GM23338 (cell line): ENCODE measurements at regions not wholly inside any gene's neighbourhood (a gene's known extent, or its start where the extent isn't known, plus 50 kb on each side); places are given as distances from the start of the nearest gene placed in this dataset.

Source experiments
- ATAC-seq: fragments of 200-7000 bp; cut with Tn5 transposase; 3 replicates; pipeline ENCODE4 v1.9.1; 2020
- DNase-seq: peaks from one replicate; pipeline ENCODE4 v3.0.0-alpha.2; 2015; ENCODE audit warnings: low spot score
- H2AFZ ChIP-seq: fragments of 200-600 bp; sonication (generic); 2 replicates; pipeline ENCODE4 v1.8.0; 2016; ENCODE audit warnings: antibody characterized with exemption, mild to moderate bottlenecking, moderate library complexity
- H3F3A ChIP-seq: fragments of 200-600 bp; sonication (generic); replicated peaks from 2 replicates; pipeline ENCODE4 v1.8.0; 2017; ENCODE audit warnings: antibody characterized with exemption, mixed run types, low read depth
- H3K27ac ChIP-seq: fragments of 200-600 bp; sonication (generic); 2 replicates; pipeline ENCODE4 v1.6.1; 2016; ENCODE audit warnings: low read depth
- H3K27me3 ChIP-seq: fragments of 200-600 bp; sonication (generic); 2 replicates; pipeline ENCODE4 v1.8.0; 2016; ENCODE audit warnings: mild to moderate bottlenecking, mixed run types, moderate library complexity; ENCODE audit not compliant: insufficient read depth
- H3K36me3 ChIP-seq: fragments of 200-600 bp; sonication (generic); 2 replicates; pipeline ENCODE4 v1.8.0; 2016; ENCODE audit warnings: mild to moderate bottlenecking; ENCODE audit not compliant: insufficient read depth
- H3K4me1 ChIP-seq: fragments of 200-600 bp; sonication (generic); 2 replicates; pipeline ENCODE4 v1.8.0; 2016; ENCODE audit warnings: mild to moderate bottlenecking, moderate library complexity; ENCODE audit not compliant: insufficient read depth
- H3K4me2 ChIP-seq: fragments of 200-600 bp; sonication (generic); 2 replicates; pipeline ENCODE4 v1.7.1; 2017; ENCODE audit warnings: mixed run types
- H3K4me3 ChIP-seq: fragments of 200-600 bp; sonication (generic); 2 replicates; pipeline ENCODE4 v1.6.1; 2016; ENCODE audit warnings: mixed run types
- H3K79me2 ChIP-seq: fragments of 200-600 bp; sonication (generic); replicated peaks from 2 replicates; pipeline ENCODE4 v1.8.0; 2017; ENCODE audit warnings: mild to moderate bottlenecking; ENCODE audit not compliant: insufficient read depth
- H3K9me2 ChIP-seq: fragments of 200-600 bp; sonication (generic); 2 replicates; pipeline ENCODE4 v1.8.0; 2017; ENCODE audit not compliant: insufficient read depth
- H4K20me1 ChIP-seq: fragments of 200-600 bp; sonication (generic); replicated peaks from 2 replicates; pipeline ENCODE4 v1.8.0; 2017; ENCODE audit warnings: mild to moderate bottlenecking; ENCODE audit not compliant: insufficient read depth
- H3K27ac Mint-ChIP-seq: 2 replicates; pipeline ENCODE4 v1.8.0; 2020; ENCODE audit warnings: inconsistent platforms, mild to moderate bottlenecking, moderate library complexity, mixed read lengths
- H3K27me3 Mint-ChIP-seq: 3 replicates; pipeline ENCODE4 v1.8.0; 2022; ENCODE audit warnings: low read depth, mild to moderate bottlenecking, moderate library complexity, mixed read lengths, inconsistent platforms; ENCODE audit not compliant: insufficient read depth, poor library complexity
- H3K36me3 Mint-ChIP-seq: 3 replicates; pipeline ENCODE4 v1.8.0; 2021; ENCODE audit warnings: low read depth, mild to moderate bottlenecking, inconsistent platforms, moderate library complexity, mixed read lengths
- H3K4me1 Mint-ChIP-seq: 3 replicates; pipeline ENCODE4 v1.8.0; 2020; ENCODE audit warnings: mild to moderate bottlenecking, inconsistent platforms, mixed read lengths
- H3K4me3 Mint-ChIP-seq: 3 replicates; pipeline ENCODE4 v1.8.0; 2021; ENCODE audit warnings: moderate library complexity, mild to moderate bottlenecking, inconsistent platforms, mixed read lengths
- H3K9me3 Mint-ChIP-seq: 3 replicates; pipeline ENCODE4 v1.8.0; 2020; ENCODE audit warnings: moderate library complexity, mild to moderate bottlenecking, inconsistent platforms, mixed read lengths
- JUNB ChIP-seq: IDR thresholded peaks from one replicate; pipeline ENCODE4 v1.6.1; 2016; ENCODE audit warnings: antibody characterized with exemption; ENCODE audit not compliant: unreplicated experiment
- STAT1 ChIP-seq: IDR thresholded peaks from one replicate; pipeline ENCODE4 v1.6.1; 2016; ENCODE audit warnings: antibody characterized with exemption; ENCODE audit not compliant: unreplicated experiment
- TF ChIP-seq, protein P1 (sequence below): fragments of 250-450 bp; sonication (Bioruptor Pico); IDR thresholded peaks from 2 replicates; pipeline ENCODE4 v1.5.0; 2020; ENCODE audit warnings: mild to moderate bottlenecking, moderate library complexity
- TF ChIP-seq, protein P2 (sequence below): IDR thresholded peaks from 2 replicates; pipeline ENCODE4 v1.6.1; 2016; ENCODE audit warnings: antibody characterized with exemption

DNA sequence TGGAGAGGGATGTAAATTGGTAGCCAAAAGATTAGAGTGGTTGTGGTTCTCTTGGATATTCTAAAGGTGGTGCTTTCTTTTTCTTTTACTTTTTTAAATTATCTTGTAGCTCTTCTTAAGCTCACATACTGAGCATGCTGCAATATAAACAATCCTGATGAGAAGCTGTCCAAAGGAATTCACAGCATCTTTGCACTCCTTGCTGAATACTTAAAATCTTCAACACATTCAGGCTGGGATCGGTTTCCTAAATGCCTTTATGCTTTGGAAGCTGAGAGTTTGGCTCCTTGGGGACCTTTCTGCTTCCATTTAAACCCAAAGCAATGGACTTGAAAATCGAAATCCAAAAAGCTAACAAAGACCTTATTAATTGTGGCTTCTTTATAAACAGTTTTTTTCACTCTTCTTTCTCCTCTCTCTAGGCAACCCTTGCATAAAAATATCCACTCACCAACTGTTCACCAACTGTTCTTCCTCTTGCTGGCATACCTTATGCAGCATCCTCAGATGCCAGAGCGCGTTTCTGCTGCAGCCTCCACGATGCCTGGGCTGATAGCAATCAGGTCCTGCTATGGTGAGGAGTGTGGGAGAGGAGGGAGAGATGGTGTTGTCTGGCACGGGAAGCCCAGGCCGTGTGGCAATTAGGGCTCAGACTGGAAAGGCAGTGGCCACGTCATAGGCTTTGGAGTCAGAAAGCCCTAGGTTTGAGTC lies 535.8 kb upstream of the DAB1 start (continued):
- TF ChIP-seq, protein P1, sequence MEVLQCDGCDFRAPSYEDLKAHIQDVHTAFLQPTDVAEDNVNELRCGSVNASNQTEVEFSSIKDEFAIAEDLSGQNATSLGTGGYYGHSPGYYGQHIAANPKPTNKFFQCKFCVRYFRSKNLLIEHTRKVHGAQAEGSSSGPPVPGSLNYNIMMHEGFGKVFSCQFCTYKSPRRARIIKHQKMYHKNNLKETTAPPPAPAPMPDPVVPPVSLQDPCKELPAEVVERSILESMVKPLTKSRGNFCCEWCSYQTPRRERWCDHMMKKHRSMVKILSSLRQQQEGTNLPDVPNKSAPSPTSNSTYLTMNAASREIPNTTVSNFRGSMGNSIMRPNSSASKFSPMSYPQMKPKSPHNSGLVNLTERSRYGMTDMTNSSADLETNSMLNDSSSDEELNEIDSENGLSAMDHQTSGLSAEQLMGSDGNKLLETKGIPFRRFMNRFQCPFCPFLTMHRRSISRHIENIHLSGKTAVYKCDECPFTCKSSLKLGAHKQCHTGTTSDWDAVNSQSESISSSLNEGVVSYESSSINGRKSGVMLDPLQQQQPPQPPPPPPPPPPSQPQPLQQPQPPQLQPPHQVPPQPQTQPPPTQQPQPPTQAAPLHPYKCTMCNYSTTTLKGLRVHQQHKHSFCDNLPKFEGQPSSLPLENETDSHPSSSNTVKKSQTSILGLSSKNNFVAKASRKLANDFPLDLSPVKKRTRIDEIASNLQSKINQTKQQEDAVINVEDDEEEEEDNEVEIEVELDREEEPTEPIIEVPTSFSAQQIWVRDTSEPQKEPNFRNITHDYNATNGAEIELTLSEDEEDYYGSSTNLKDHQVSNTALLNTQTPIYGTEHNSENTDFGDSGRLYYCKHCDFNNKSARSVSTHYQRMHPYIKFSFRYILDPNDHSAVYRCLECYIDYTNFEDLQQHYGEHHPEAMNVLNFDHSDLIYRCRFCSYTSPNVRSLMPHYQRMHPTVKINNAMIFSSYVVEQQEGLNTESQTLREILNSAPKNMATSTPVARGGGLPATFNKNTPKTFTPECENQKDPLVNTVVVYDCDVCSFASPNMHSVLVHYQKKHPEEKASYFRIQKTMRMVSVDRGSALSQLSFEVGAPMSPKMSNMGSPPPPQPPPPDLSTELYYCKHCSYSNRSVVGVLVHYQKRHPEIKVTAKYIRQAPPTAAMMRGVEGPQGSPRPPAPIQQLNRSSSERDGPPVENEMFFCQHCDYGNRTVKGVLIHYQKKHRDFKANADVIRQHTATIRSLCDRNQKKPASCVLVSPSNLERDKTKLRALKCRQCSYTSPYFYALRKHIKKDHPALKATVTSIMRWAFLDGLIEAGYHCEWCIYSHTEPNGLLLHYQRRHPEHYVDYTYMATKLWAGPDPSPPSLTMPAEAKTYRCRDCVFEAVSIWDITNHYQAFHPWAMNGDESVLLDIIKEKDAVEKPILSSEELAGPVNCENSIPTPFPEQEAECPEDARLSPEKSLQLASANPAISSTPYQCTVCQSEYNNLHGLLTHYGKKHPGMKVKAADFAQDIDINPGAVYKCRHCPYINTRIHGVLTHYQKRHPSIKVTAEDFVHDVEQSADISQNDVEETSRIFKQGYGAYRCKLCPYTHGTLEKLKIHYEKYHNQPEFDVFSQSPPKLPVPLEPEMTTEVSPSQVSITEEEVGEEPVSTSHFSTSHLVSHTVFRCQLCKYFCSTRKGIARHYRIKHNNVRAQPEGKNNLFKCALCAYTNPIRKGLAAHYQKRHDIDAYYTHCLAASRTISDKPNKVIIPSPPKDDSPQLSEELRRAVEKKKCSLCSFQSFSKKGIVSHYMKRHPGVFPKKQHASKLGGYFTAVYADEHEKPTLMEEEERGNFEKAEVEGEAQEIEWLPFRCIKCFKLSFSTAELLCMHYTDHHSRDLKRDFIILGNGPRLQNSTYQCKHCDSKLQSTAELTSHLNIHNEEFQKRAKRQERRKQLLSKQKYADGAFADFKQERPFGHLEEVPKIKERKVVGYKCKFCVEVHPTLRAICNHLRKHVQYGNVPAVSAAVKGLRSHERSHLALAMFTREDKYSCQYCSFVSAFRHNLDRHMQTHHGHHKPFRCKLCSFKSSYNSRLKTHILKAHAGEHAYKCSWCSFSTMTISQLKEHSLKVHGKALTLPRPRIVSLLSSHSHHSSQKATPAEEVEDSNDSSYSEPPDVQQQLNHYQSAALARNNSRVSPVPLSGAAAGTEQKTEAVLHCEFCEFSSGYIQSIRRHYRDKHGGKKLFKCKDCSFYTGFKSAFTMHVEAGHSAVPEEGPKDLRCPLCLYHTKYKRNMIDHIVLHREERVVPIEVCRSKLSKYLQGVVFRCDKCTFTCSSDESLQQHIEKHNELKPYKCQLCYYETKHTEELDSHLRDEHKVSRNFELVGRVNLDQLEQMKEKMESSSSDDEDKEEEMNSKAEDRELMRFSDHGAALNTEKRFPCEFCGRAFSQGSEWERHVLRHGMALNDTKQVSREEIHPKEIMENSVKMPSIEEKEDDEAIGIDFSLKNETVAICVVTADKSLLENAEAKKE (CRISPR knock-in tag) = no peak
- no peak for TF ChIP-seq STAT1

DNA sequence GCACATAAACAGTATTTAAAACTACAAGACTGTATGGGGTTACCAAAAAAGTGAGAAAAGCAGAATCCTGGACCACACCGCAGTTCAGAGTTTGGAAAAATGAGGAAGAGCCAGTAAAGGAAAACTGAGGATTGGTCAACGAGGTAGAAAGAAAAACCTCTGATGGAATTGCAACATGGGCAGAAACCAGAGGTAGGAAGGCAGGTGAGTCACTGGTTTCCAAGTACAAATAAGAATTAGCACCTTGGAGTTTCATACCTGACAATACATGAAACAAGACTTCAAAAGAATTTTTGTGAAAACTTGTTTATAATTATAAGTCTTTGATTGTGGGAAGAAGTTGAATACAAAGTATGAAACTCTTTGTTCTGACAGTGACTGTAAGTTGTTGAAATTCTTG lies 533.7 kb upstream of the DAB1 start:
- no peaks in the 10 kb centered on the region for H3K36me3 ChIP-seq
- Mint-ChIP-seq H3K36me3 (no peaks in the 10 kb centered on the region), H3K4me1 (no peaks in the 10 kb centered on the region; the same call in 2 of the 3 replicates)

More for the DNA sequence above, 533.7 kb upstream of the DAB1 start:
- no peak overlapping the region for H3K4me3 Mint-ChIP-seq
- Histone ChIP-seq H3K79me2 (no peaks in the 10 kb centered on the region), H2AFZ (no peak overlapping the region), H3K9me2 (peaks cover 10% of the 10 kb centered on the region), H3K4me1 (no peaks in the 10 kb centered on the region; the same call in 1 of the 2 replicates), H4K20me1 (no peaks in the 10 kb centered on the region), H3K27ac (no peak overlapping the region), H3K4me3 (no peak overlapping the region), H3F3A (no peaks in the 10 kb centered on the region), H3K27me3 (no peaks in the 10 kb centered on the region), H3K4me2 (no peak overlapping the region)
- TF ChIP-seq JUNB (no peak), STAT1 (no peak)
- TF ChIP-seq, protein P1 (CRISPR knock-in tag) = no peak
- TF ChIP-seq, protein P2, sequence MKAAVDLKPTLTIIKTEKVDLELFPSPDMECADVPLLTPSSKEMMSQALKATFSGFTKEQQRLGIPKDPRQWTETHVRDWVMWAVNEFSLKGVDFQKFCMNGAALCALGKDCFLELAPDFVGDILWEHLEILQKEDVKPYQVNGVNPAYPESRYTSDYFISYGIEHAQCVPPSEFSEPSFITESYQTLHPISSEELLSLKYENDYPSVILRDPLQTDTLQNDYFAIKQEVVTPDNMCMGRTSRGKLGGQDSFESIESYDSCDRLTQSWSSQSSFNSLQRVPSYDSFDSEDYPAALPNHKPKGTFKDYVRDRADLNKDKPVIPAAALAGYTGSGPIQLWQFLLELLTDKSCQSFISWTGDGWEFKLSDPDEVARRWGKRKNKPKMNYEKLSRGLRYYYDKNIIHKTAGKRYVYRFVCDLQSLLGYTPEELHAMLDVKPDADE = no peak
- H3K27me3 Mint-ChIP-seq = no peaks in the 10 kb centered on the region
- DNase-seq (no peak), ATAC-seq (no peak)
- no peak overlapping the region for H3K27ac Mint-ChIP-seq
- H3K9me3 Mint-ChIP-seq = no peaks in the 10 kb centered on the region
